ENCODE measurements at regions not wholly inside any gene's neighbourhood (a gene's known extent, or its start where the extent isn't known, plus 50 kb on each side); places are given as distances from the start of the nearest gene placed in this dataset.

GRCh38 chr14:51394804-51395203, 154.8 kb downstream of the TMX1 start:
- no peaks in the 10 kb centered on the region for H3K9me3 ChIP-seq (ENCODE audit: control insufficient read depth in 2 of 2, low read length in 2 of 2)
- no peaks in the 10 kb centered on the region for H3K36me3 ChIP-seq (ENCODE audit: control insufficient read depth in 2 of 2, insufficient read depth in 2 of 2, low read length in 2 of 2)
- peaks cover 4 to 7% of the 10 kb centered on the region in 2 donors for H3K4me1 ChIP-seq (ENCODE audit: control insufficient read depth in 2 of 2, insufficient read depth in 2 of 2, low read length in 2 of 2)
- no peak overlapping the region for H3K9ac ChIP-seq (ENCODE audit: low read depth in 1 of 2, low read length in 2 of 2)
- H3K27me3 ChIP-seq (ENCODE audit: control insufficient read depth in 2 of 2, insufficient read depth in 2 of 2, low read length in 2 of 2): no peaks in the 10 kb centered on the region
- H3K4me3 ChIP-seq (ENCODE audit: low read length in 2 of 2): no peak overlapping the region
- H3K27ac ChIP-seq (ENCODE audit: low read depth in 2 of 2, low read length in 2 of 2): peak overlapping the region; percentile 49 to 64

GRCh38 chr14:51395361-51395849, 155.4 kb downstream of the TMX1 start:
- Histone ChIP-seq H3K36me3 (ENCODE audit: control insufficient read depth in 2 of 2, insufficient read depth in 2 of 2, low read length in 2 of 2) (no peaks in the 10 kb centered on the region), H3K9me3 (ENCODE audit: control insufficient read depth in 2 of 2, low read length in 2 of 2) (no peaks in the 10 kb centered on the region), H3K27ac (ENCODE audit: low read depth in 2 of 2, low read length in 2 of 2) (peak overlapping the region; percentile 49 to 64), H3K4me3 (ENCODE audit: low read length in 2 of 2) (no peak overlapping the region), H3K4me1 (ENCODE audit: control insufficient read depth in 2 of 2, insufficient read depth in 2 of 2, low read length in 2 of 2) (peaks cover 4 to 7% of the 10 kb centered on the region in 2 donors), H3K9ac (ENCODE audit: low read depth in 1 of 2, low read length in 2 of 2) (no peak overlapping the region), H3K27me3 (ENCODE audit: control insufficient read depth in 2 of 2, insufficient read depth in 2 of 2, low read length in 2 of 2) (no peaks in the 10 kb centered on the region)

- no peaks in the 10 kb centered on the region for H3K9me3 ChIP-seq (ENCODE audit: control insufficient read depth in 2 of 2, low read length in 2 of 2)
- H3K36me3 ChIP-seq (ENCODE audit: control insufficient read depth in 2 of 2, insufficient read depth in 2 of 2, low read length in 2 of 2): no peaks in the 10 kb centered on the region
- peaks cover 4 to 7% of the 10 kb centered on the region in 2 donors for H3K4me1 ChIP-seq (ENCODE audit: control insufficient read depth in 2 of 2, insufficient read depth in 2 of 2, low read length in 2 of 2)
- H3K27me3 ChIP-seq (ENCODE audit: control insufficient read depth in 2 of 2, insufficient read depth in 2 of 2, low read length in 2 of 2): no peaks in the 10 kb centered on the region
- H3K4me3 ChIP-seq (ENCODE audit: low read length in 2 of 2): no peak overlapping the region
- no peak overlapping the region for H3K9ac ChIP-seq (ENCODE audit: low read depth in 1 of 2, low read length in 2 of 2)
- H3K27ac ChIP-seq (ENCODE audit: low read depth in 2 of 2, low read length in 2 of 2): peak overlapping the region; percentile 54 to 64
These were observed 156.3 kb downstream of the TMX1 start for GRCh38 chr14:51396222-51396815.

- Histone ChIP-seq H3K9ac (ENCODE audit: low read depth in 1 of 2, low read length in 2 of 2) (no peak overlapping the region), H3K9me3 (ENCODE audit: control insufficient read depth in 2 of 2, low read length in 2 of 2) (no peaks in the 10 kb centered on the region), H3K27ac (ENCODE audit: low read depth in 2 of 2, low read length in 2 of 2) (no peak overlapping the region), H3K4me3 (ENCODE audit: low read length in 2 of 2) (no peak overlapping the region), H3K4me1 (ENCODE audit: control insufficient read depth in 2 of 2, insufficient read depth in 2 of 2, low read length in 2 of 2) (peaks cover 4 to 7% of the 10 kb centered on the region in 2 donors), H3K36me3 (ENCODE audit: control insufficient read depth in 2 of 2, insufficient read depth in 2 of 2, low read length in 2 of 2) (no peaks in the 10 kb centered on the region), H3K27me3 (ENCODE audit: control insufficient read depth in 2 of 2, insufficient read depth in 2 of 2, low read length in 2 of 2) (no peaks in the 10 kb centered on the region)
These were observed 158.9 kb downstream of the TMX1 start for GRCh38 chr14:51398898-51399297.

GRCh38 chr14:51400139-51400538, 160.1 kb downstream of the TMX1 start:
- no peaks in the 10 kb centered on the region for H3K9me3 ChIP-seq (ENCODE audit: control insufficient read depth in 2 of 2, low read length in 2 of 2)
- H3K4me1 ChIP-seq (ENCODE audit: control insufficient read depth in 2 of 2, insufficient read depth in 2 of 2, low read length in 2 of 2): peaks cover 0 to 3% of the 10 kb centered on the region in 2 donors
- H3K9ac ChIP-seq (ENCODE audit: low read depth in 1 of 2, low read length in 2 of 2): no peak overlapping the region
- no peak overlapping the region for H3K4me3 ChIP-seq (ENCODE audit: low read length in 2 of 2)
- H3K27me3 ChIP-seq (ENCODE audit: control insufficient read depth in 2 of 2, insufficient read depth in 2 of 2, low read length in 2 of 2): no peaks in the 10 kb centered on the region
- H3K36me3 ChIP-seq (ENCODE audit: control insufficient read depth in 2 of 2, insufficient read depth in 2 of 2, low read length in 2 of 2): no peaks in the 10 kb centered on the region
- H3K27ac ChIP-seq (ENCODE audit: low read depth in 2 of 2, low read length in 2 of 2): no peak overlapping the region

GRCh38 chr14:51401272-51401671, 161.2 kb downstream of the TMX1 start:
- Histone ChIP-seq H3K27me3 (ENCODE audit: control insufficient read depth in 2 of 2, insufficient read depth in 2 of 2, low read length in 2 of 2) (no peaks in the 10 kb centered on the region), H3K9me3 (ENCODE audit: control insufficient read depth in 2 of 2, low read length in 2 of 2) (no peaks in the 10 kb centered on the region), H3K4me1 (ENCODE audit: control insufficient read depth in 2 of 2, insufficient read depth in 2 of 2, low read length in 2 of 2) (peaks cover 0 to 3% of the 10 kb centered on the region in 2 donors), H3K36me3 (ENCODE audit: control insufficient read depth in 2 of 2, insufficient read depth in 2 of 2, low read length in 2 of 2) (no peaks in the 10 kb centered on the region), H3K27ac (ENCODE audit: low read depth in 2 of 2, low read length in 2 of 2) (peak overlapping the region in 1 of 2 donors; percentile 48), H3K9ac (ENCODE audit: low read depth in 1 of 2, low read length in 2 of 2) (no peak overlapping the region), H3K4me3 (ENCODE audit: low read length in 2 of 2) (no peak overlapping the region)

- H3K27me3 ChIP-seq (ENCODE audit: control insufficient read depth in 2 of 2, insufficient read depth in 2 of 2, low read length in 2 of 2): no peaks in the 10 kb centered on the region
- no peak overlapping the region for H3K4me3 ChIP-seq (ENCODE audit: low read length in 2 of 2)
- H3K9me3 ChIP-seq (ENCODE audit: control insufficient read depth in 2 of 2, low read length in 2 of 2): no peaks in the 10 kb centered on the region
- no peak overlapping the region for H3K9ac ChIP-seq (ENCODE audit: low read depth in 1 of 2, low read length in 2 of 2)
- H3K4me1 ChIP-seq (ENCODE audit: control insufficient read depth in 2 of 2, insufficient read depth in 2 of 2, low read length in 2 of 2): peaks cover 0 to 2% of the 10 kb centered on the region in 2 donors
- H3K27ac ChIP-seq (ENCODE audit: low read depth in 2 of 2, low read length in 2 of 2): peak overlapping the region; percentile 11 to 48
- H3K36me3 ChIP-seq (ENCODE audit: control insufficient read depth in 2 of 2, insufficient read depth in 2 of 2, low read length in 2 of 2): no peaks in the 10 kb centered on the region
These were observed 161.7 kb downstream of the TMX1 start for GRCh38 chr14:51401756-51402155.

- Histone ChIP-seq H3K27ac (ENCODE audit: low read depth in 2 of 2, low read length in 2 of 2) (no peak overlapping the region), H3K4me1 (ENCODE audit: control insufficient read depth in 2 of 2, insufficient read depth in 2 of 2, low read length in 2 of 2) (no peaks in the 10 kb centered on the region), H3K36me3 (ENCODE audit: control insufficient read depth in 2 of 2, insufficient read depth in 2 of 2, low read length in 2 of 2) (no peaks in the 10 kb centered on the region), H3K4me3 (ENCODE audit: low read length in 2 of 2) (no peak overlapping the region), H3K9ac (ENCODE audit: low read depth in 1 of 2, low read length in 2 of 2) (no peak overlapping the region), H3K27me3 (ENCODE audit: control insufficient read depth in 2 of 2, insufficient read depth in 2 of 2, low read length in 2 of 2) (no peaks in the 10 kb centered on the region), H3K9me3 (ENCODE audit: control insufficient read depth in 2 of 2, low read length in 2 of 2) (no peaks in the 10 kb centered on the region)
These were observed 170.8 kb downstream of the TMX1 start for GRCh38 chr14:51410897-51411296.

- H3K27ac ChIP-seq (ENCODE audit: low read depth in 2 of 2, low read length in 2 of 2): no peak overlapping the region
- H3K4me3 ChIP-seq (ENCODE audit: low read length in 2 of 2): no peak overlapping the region
- H3K9me3 ChIP-seq (ENCODE audit: control insufficient read depth in 2 of 2, low read length in 2 of 2): peaks cover 3 to 8% of the 10 kb centered on the region in 2 donors
- no peak overlapping the region for H3K9ac ChIP-seq (ENCODE audit: low read depth in 1 of 2, low read length in 2 of 2)
- no peaks in the 10 kb centered on the region for H3K36me3 ChIP-seq (ENCODE audit: control insufficient read depth in 2 of 2, insufficient read depth in 2 of 2, low read length in 2 of 2)
- no peaks in the 10 kb centered on the region for H3K4me1 ChIP-seq (ENCODE audit: control insufficient read depth in 2 of 2, insufficient read depth in 2 of 2, low read length in 2 of 2)
- no peaks in the 10 kb centered on the region for H3K27me3 ChIP-seq (ENCODE audit: control insufficient read depth in 2 of 2, insufficient read depth in 2 of 2, low read length in 2 of 2)
These were observed 179.6 kb downstream of the TMX1 start for GRCh38 chr14:51419685-51420084.

- H3K4me3 ChIP-seq (ENCODE audit: low read length in 2 of 2): no peak overlapping the region
- H3K9ac ChIP-seq (ENCODE audit: low read depth in 1 of 2, low read length in 2 of 2): no peak overlapping the region
- H3K27me3 ChIP-seq (ENCODE audit: control insufficient read depth in 2 of 2, insufficient read depth in 2 of 2, low read length in 2 of 2): peaks cover 0 to 3% of the 10 kb centered on the region in 2 donors
- peaks cover 3 to 8% of the 10 kb centered on the region in 2 donors for H3K9me3 ChIP-seq (ENCODE audit: control insufficient read depth in 2 of 2, low read length in 2 of 2)
- H3K27ac ChIP-seq (ENCODE audit: low read depth in 2 of 2, low read length in 2 of 2): no peak overlapping the region
- H3K36me3 ChIP-seq (ENCODE audit: control insufficient read depth in 2 of 2, insufficient read depth in 2 of 2, low read length in 2 of 2): no peaks in the 10 kb centered on the region
- peaks cover 0 to 2% of the 10 kb centered on the region in 2 donors for H3K4me1 ChIP-seq (ENCODE audit: control insufficient read depth in 2 of 2, insufficient read depth in 2 of 2, low read length in 2 of 2)
These were observed 182.7 kb downstream of the TMX1 start for GRCh38 chr14:51422704-51423103.
